Activated T-cell treated with anti-CD3 and anti-CD28 coated beads, Interleukin-2, amount 50 U/mL, for 24 hours (primary cell): ENCODE measurements at regions not wholly inside any gene's neighbourhood (a gene's known extent, or its start where the extent isn't known, plus 50 kb on each side); places are given as distances from the start of the nearest gene placed in this dataset.
"Not testable (repeated sequence)": the region's sequence is repeated elsewhere in the genome, so short reads cannot be mapped to it uniquely, and the experiment has no call there.

Source experiments
- DNase-seq: peaks from one replicate; pipeline ENCODE4 v3.0.0-alpha.2; 2020
- H3K27ac Mint-ChIP-seq: 2 replicates; pipeline ENCODE4 v1.8.0; 2020; ENCODE audit warnings: mild to moderate bottlenecking, mixed read lengths
- H3K27me3 Mint-ChIP-seq: 2 replicates; pipeline ENCODE4 v1.8.0; 2020; ENCODE audit warnings: mixed read lengths
- H3K36me3 Mint-ChIP-seq: 2 replicates; pipeline ENCODE4 v1.8.0; 2020; ENCODE audit warnings: low read depth, mixed read lengths
- H3K4me1 Mint-ChIP-seq: 2 replicates; pipeline ENCODE4 v1.8.0; 2020; ENCODE audit warnings: low read depth, mixed read lengths
- H3K4me3 Mint-ChIP-seq: 2 replicates; pipeline ENCODE4 v1.8.0; 2020; ENCODE audit warnings: mild to moderate bottlenecking, moderate library complexity, mixed read lengths
- H3K9me3 Mint-ChIP-seq: 2 replicates; pipeline ENCODE4 v1.8.0; 2020; ENCODE audit warnings: mixed read lengths

- Mint-ChIP-seq H3K9me3 (no peaks in the 10 kb centered on the region), H3K27ac (no peak overlapping the region), H3K4me3 (no peak overlapping the region), H3K27me3 (peaks cover 68% of the 10 kb centered on the region), H3K4me1 (peaks cover 2% of the 10 kb centered on the region), H3K36me3 (no peaks in the 10 kb centered on the region)
- DNase-seq = no peak
Measured at GRCh38 chr3:64445109-64445943, 220.1 kb upstream of the PRICKLE2 start.

- Mint-ChIP-seq H3K4me1 (peaks cover 2% of the 10 kb centered on the region), H3K36me3 (no peaks in the 10 kb centered on the region), H3K9me3 (no peaks in the 10 kb centered on the region), H3K27ac (no peak overlapping the region), H3K4me3 (no peak overlapping the region), H3K27me3 (peaks cover 72% of the 10 kb centered on the region)
- DNase-seq = no peak
Measured at GRCh38 chr3:64444490-64445108, 219.3 kb upstream of the PRICKLE2 start.

- peaks cover 72% of the 10 kb centered on the region for H3K27me3 Mint-ChIP-seq
- H3K4me3 Mint-ChIP-seq = no peak overlapping the region
- peaks cover 2% of the 10 kb centered on the region for H3K4me1 Mint-ChIP-seq
- no peak overlapping the region for H3K27ac Mint-ChIP-seq
- no peaks in the 10 kb centered on the region for H3K9me3 Mint-ChIP-seq
- DNase-seq = no peak
- H3K36me3 Mint-ChIP-seq = no peaks in the 10 kb centered on the region
Measured at GRCh38 chr3:64443546-64444381, 218.5 kb upstream of the PRICKLE2 start.

GRCh38 chr3:64441861-64442260 is 216.6 kb upstream of the PRICKLE2 start:
- Mint-ChIP-seq H3K27ac (no peak overlapping the region), H3K4me3 (no peak overlapping the region), H3K36me3 (no peaks in the 10 kb centered on the region), H3K4me1 (peaks cover 2% of the 10 kb centered on the region), H3K9me3 (peaks cover 2% of the 10 kb centered on the region), H3K27me3 (peaks cover 60% of the 10 kb centered on the region)
- no peak for DNase-seq

GRCh38 chr3:64440498-64440897 is 215.2 kb upstream of the PRICKLE2 start:
- Mint-ChIP-seq H3K9me3 (peaks cover 7% of the 10 kb centered on the region), H3K4me1 (no peaks in the 10 kb centered on the region), H3K4me3 (no peak overlapping the region), H3K27ac (no peak overlapping the region), H3K36me3 (no peaks in the 10 kb centered on the region), H3K27me3 (peaks cover 57% of the 10 kb centered on the region)
- DNase-seq = no peak

- Mint-ChIP-seq H3K36me3 (no peaks in the 10 kb centered on the region), H3K27ac (no peak overlapping the region), H3K9me3 (peaks cover 14% of the 10 kb centered on the region), H3K4me1 (no peaks in the 10 kb centered on the region), H3K4me3 (no peak overlapping the region), H3K27me3 (peaks cover 45% of the 10 kb centered on the region)
- DNase-seq = no peak
Measured at GRCh38 chr3:64438812-64439211, 213.5 kb upstream of the PRICKLE2 start.

GRCh38 chr3:64438066-64438465 is 212.8 kb upstream of the PRICKLE2 start:
- DNase-seq = no peak

GRCh38 chr3:64437131-64437530 is 211.9 kb upstream of the PRICKLE2 start:
- H3K9me3 Mint-ChIP-seq = peaks cover 17% of the 10 kb centered on the region
- no peaks in the 10 kb centered on the region for H3K4me1 Mint-ChIP-seq
- peaks cover 30% of the 10 kb centered on the region for H3K27me3 Mint-ChIP-seq
- no peaks in the 10 kb centered on the region for H3K36me3 Mint-ChIP-seq
- no peak for DNase-seq
- H3K4me3 Mint-ChIP-seq = no peak overlapping the region
- H3K27ac Mint-ChIP-seq = no peak overlapping the region

More at GRCh38 chr3:64438066-64438465, 212.8 kb upstream of the PRICKLE2 start:
- H3K27ac Mint-ChIP-seq = no peak overlapping the region
- no peak overlapping the region for H3K4me3 Mint-ChIP-seq
- H3K9me3 Mint-ChIP-seq = peaks cover 17% of the 10 kb centered on the region
- peaks cover 37% of the 10 kb centered on the region for H3K27me3 Mint-ChIP-seq
- no peaks in the 10 kb centered on the region for H3K4me1 Mint-ChIP-seq
- no peaks in the 10 kb centered on the region for H3K36me3 Mint-ChIP-seq

- Mint-ChIP-seq H3K27me3 (peaks cover 20% of the 10 kb centered on the region), H3K9me3 (peaks cover 19% of the 10 kb centered on the region)
- DNase-seq, H3K36me3 Mint-ChIP-seq, H3K27ac Mint-ChIP-seq, H3K4me3 Mint-ChIP-seq, H3K4me1 Mint-ChIP-seq: not testable (repeated sequence)
Measured at GRCh38 chr3:64435023-64435422, 209.8 kb upstream of the PRICKLE2 start.

- H3K9me3 Mint-ChIP-seq = peaks cover 19% of the 10 kb centered on the region
- no peaks in the 10 kb centered on the region for H3K4me1 Mint-ChIP-seq
- no peaks in the 10 kb centered on the region for H3K36me3 Mint-ChIP-seq
- no peak overlapping the region for H3K27ac Mint-ChIP-seq
- H3K4me3 Mint-ChIP-seq = no peak overlapping the region
- no peak for DNase-seq
- H3K27me3 Mint-ChIP-seq = peaks cover 16% of the 10 kb centered on the region
Measured at GRCh38 chr3:64432870-64433269, 207.6 kb upstream of the PRICKLE2 start.

- Mint-ChIP-seq H3K27me3 (peaks cover 14% of the 10 kb centered on the region), H3K36me3 (no peaks in the 10 kb centered on the region), H3K4me3 (no peak overlapping the region), H3K9me3 (peaks cover 14% of the 10 kb centered on the region), H3K27ac (no peak overlapping the region), H3K4me1 (no peaks in the 10 kb centered on the region)
- DNase-seq = no peak
Measured at GRCh38 chr3:64431526-64432091, 206.3 kb upstream of the PRICKLE2 start.

GRCh38 chr3:64427671-64428070 is 202.4 kb upstream of the PRICKLE2 start:
- DNase-seq = no peak
- Mint-ChIP-seq H3K4me1 (no peaks in the 10 kb centered on the region), H3K27ac (no peak overlapping the region), H3K27me3 (peaks cover 9% of the 10 kb centered on the region), H3K36me3 (no peaks in the 10 kb centered on the region), H3K9me3 (peaks cover 2% of the 10 kb centered on the region), H3K4me3 (no peak overlapping the region)

- H3K4me1 Mint-ChIP-seq = no peaks in the 10 kb centered on the region
- peaks cover 9% of the 10 kb centered on the region for H3K27me3 Mint-ChIP-seq
- peaks cover 2% of the 10 kb centered on the region for H3K9me3 Mint-ChIP-seq
- no peak overlapping the region for H3K27ac Mint-ChIP-seq
- no peak for DNase-seq
- no peak overlapping the region for H3K4me3 Mint-ChIP-seq
- H3K36me3 Mint-ChIP-seq = no peaks in the 10 kb centered on the region
Measured at GRCh38 chr3:64426551-64426950, 201.3 kb upstream of the PRICKLE2 start.

- DNase-seq = no peak
- Mint-ChIP-seq H3K27me3 (peaks cover 7% of the 10 kb centered on the region), H3K4me1 (no peaks in the 10 kb centered on the region), H3K9me3 (no peaks in the 10 kb centered on the region), H3K4me3 (no peak overlapping the region), H3K27ac (no peak overlapping the region), H3K36me3 (no peaks in the 10 kb centered on the region)
Measured at GRCh38 chr3:64422932-64423331, 197.7 kb upstream of the PRICKLE2 start.
